ENCODE measurements at regions not wholly inside any gene's neighbourhood (a gene's known extent, or its start where the extent isn't known, plus 50 kb on each side); places are given as distances from the start of the nearest gene placed in this dataset.

DNA sequence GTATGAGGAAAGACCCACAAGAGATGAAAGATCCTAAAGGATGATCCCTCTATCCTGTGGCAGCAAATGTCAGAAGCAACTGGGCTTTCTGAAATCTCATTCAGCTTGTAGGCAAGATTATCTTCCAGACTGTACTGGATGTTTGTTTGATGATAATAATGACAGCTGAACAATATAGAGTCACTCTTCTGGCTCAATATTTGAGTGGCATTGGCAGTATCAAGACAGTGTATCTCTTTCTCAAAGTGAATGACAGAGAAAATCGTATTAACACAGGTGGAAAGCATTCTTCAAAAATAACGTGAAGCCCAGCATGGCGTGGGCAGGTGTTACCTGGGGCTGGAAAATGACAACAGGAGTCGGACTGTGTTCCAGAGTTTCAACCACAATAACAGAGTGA lies 114.5 kb downstream of the GPR37 start (continued):
- TF ChIP-seq, protein P1, sequence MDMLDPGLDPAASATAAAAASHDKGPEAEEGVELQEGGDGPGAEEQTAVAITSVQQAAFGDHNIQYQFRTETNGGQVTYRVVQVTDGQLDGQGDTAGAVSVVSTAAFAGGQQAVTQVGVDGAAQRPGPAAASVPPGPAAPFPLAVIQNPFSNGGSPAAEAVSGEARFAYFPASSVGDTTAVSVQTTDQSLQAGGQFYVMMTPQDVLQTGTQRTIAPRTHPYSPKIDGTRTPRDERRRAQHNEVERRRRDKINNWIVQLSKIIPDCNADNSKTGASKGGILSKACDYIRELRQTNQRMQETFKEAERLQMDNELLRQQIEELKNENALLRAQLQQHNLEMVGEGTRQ (IDR thresholded peaks at IDR 0.05; ENCODE audit: low read length), result no peak
